Gastroesophageal sphincter (tissue), 3 donors: ENCODE measurements at regions not wholly inside any gene's neighbourhood (a gene's known extent, or its start where the extent isn't known, plus 50 kb on each side); places are given as distances from the start of the nearest gene placed in this dataset.

Experiments used
- POLR2AphosphoS5 ChIP-seq: sonication (generic); formaldehyde crosslinking; IDR thresholded peaks from one replicate; pipeline ENCODE4 v1.6.1; 2017; ENCODE audit warnings: antibody characterized with exemption
- TF ChIP-seq, protein P1 (sequence below), 4 experiments: fragments of 200-600 bp in 2 of 4; fragments of 450-650 bp in 2 of 4; sonication (generic) in 1 of 4; IDR thresholded peaks; one replicate each; pipeline ENCODE4 v1.5.1; 2017 to 2019; ENCODE audit warnings: antibody characterized with exemption in 4 of 4, mild to moderate bottlenecking in 2 of 4, moderate library complexity in 2 of 4

DNA sequence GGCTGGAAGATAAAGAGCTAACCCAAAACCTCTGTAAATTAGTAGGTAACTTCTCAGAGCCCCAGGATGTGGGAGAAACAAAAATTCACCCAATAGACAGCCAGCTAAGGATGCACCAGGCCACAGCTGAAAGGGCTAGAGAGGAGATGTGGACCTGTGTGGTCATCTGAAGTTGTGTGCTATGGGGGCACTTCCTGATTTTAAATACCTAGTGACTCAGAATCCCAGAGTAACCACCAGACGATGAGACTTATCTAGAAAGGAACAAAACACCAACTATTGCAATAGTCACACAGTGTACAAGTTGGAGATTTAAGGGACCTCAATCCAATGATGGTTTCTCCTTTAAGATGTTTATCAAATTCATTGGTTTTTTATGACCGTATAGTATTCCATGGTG lies 408.3 kb upstream of the ANKRD30A start:
- TF ChIP-seq, protein P1, sequence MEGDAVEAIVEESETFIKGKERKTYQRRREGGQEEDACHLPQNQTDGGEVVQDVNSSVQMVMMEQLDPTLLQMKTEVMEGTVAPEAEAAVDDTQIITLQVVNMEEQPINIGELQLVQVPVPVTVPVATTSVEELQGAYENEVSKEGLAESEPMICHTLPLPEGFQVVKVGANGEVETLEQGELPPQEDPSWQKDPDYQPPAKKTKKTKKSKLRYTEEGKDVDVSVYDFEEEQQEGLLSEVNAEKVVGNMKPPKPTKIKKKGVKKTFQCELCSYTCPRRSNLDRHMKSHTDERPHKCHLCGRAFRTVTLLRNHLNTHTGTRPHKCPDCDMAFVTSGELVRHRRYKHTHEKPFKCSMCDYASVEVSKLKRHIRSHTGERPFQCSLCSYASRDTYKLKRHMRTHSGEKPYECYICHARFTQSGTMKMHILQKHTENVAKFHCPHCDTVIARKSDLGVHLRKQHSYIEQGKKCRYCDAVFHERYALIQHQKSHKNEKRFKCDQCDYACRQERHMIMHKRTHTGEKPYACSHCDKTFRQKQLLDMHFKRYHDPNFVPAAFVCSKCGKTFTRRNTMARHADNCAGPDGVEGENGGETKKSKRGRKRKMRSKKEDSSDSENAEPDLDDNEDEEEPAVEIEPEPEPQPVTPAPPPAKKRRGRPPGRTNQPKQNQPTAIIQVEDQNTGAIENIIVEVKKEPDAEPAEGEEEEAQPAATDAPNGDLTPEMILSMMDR (IDR thresholded peaks at IDR 0.05), result no peak
- TF ChIP-seq POLR2AphosphoS5, result no peak
